Astrocyte (in vitro differentiated cells and primary cell): ENCODE measurements at regions not wholly inside any gene's neighbourhood (a gene's known extent, or its start where the extent isn't known, plus 50 kb on each side); places are given as distances from the start of the nearest gene placed in this dataset.

ENCODE experiments used
- CTCF ChIP-seq: IDR thresholded peaks from 2 replicates; pipeline ENCODE4 v1.5.1; 2011; ENCODE audit warnings: low read depth, mild to moderate bottlenecking, inconsistent platforms, low read length, moderate library complexity; ENCODE audit not compliant: insufficient read depth
- EZH2 ChIP-seq: IDR thresholded peaks from 2 replicates; pipeline ENCODE4 v1.6.1; 2012; ENCODE audit warnings: mild to moderate bottlenecking, low read length, inconsistent platforms; ENCODE audit not compliant: insufficient read depth

GRCh38 chr11:130549393-130549999, 101.1 kb downstream of the ADAMTS15 start:
- no peak for TF ChIP-seq CTCF
- TF ChIP-seq EZH2 = no peak
